GM21737 (cell line): ENCODE measurements at regions not wholly inside any gene's neighbourhood (a gene's known extent, or its start where the extent isn't known, plus 50 kb on each side); places are given as distances from the start of the nearest gene placed in this dataset.
"Not testable (repeated sequence)": the region's sequence is repeated elsewhere in the genome, so short reads cannot be mapped to it uniquely, and the experiment has no call there.

Source experiments
- ATAC-seq: cut with Tn5 transposase; IDR thresholded peaks from one replicate; pipeline ENCODE4 v1.9.1; 2021; ENCODE audit warnings: mild to moderate bottlenecking, moderate library complexity; ENCODE audit not compliant: unreplicated experiment

- not testable (repeated sequence) for ATAC-seq
These were observed 190.7 kb upstream of the VIPR2 start for GRCh38 chr7:159335181-159335926.

DNA sequence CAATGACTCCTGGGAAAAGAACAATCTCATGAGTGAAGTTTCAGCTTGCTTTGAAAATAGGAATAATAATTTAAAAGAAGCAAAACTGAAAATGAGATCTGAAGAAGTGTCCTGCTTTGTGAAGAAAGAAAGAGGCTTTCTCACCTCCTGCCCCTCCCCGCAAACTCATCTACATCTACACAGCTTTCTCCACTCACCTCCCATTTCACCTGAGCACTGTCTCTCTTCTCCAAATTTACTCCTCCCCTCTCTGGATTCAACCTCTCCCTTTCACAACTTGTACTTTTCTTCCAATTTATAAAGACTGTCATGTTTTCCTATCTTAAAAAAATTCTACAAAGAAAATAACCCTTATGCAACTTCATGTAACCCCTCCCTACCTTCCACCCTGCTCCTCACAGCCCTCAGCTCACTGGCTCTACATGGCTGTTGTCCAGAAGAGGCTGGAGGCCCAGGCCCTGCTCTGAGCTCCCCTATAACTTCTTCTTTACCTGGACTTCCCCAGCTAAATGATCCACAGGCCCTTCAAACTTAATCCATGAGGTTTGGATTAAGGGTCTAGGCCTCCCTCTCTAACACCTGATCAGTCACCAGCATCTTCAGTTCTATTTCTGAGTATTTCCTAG lies 188.3 kb upstream of the VIPR2 start:
- not testable (repeated sequence) for ATAC-seq

DNA sequence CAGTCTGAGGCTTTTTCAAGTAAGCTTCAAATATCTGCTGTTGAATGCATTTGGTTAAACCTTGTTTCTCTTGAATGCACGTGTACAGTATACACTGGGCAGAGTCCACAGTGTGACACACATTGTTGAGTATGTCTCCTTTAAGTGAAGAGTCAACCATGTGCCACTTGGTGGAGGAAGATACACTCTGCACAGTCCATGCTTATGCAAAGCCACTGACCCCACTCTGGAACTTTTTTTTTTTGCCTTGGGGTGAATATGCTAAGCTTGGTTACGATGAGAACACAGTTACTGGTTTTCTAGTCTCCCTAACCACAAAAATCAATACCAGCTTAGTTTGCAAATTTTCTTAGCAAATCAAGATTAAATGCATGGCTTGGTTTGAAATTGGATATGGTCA lies 186.8 kb upstream of the VIPR2 start:
- ATAC-seq, result no peak

GRCh38 chr7:159329818-159330378 lies 185.2 kb upstream of the VIPR2 start:
- ATAC-seq, result no peak

GRCh38 chr7:159328096-159328495 lies 183.4 kb upstream of the VIPR2 start:
- ATAC-seq, result no peak

GRCh38 chr7:159323359-159323758 lies 178.7 kb upstream of the VIPR2 start:
- ATAC-seq, result no peak

- ATAC-seq, result no peak
These were observed 176.6 kb upstream of the VIPR2 start for GRCh38 chr7:159321278-159321677.

- no peak for ATAC-seq
These were observed 174.2 kb upstream of the VIPR2 start for GRCh38 chr7:159318682-159319351.

DNA sequence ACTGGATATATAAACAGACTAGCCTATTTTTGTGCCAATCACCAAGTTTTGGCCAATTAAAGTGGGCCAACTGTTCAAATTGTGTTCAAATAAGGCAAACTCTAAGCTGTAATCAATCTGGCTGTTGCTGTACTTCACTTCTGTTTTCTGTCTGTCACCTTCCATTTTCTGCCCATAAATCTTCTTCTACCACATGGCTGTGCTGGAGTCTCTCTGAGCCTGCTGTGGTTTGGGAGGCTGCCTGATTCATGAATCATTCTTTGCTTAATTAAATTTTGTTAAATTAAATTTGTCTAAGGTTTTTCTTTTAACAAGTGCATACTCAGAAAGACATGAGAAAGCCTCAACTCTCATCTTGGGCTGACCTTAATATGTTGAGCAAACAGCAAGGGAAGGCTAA lies 172.6 kb upstream of the VIPR2 start:
- ATAC-seq, result no peak

GRCh38 chr7:159311172-159311494 lies 166.5 kb upstream of the VIPR2 start:
- no peak for ATAC-seq

DNA sequence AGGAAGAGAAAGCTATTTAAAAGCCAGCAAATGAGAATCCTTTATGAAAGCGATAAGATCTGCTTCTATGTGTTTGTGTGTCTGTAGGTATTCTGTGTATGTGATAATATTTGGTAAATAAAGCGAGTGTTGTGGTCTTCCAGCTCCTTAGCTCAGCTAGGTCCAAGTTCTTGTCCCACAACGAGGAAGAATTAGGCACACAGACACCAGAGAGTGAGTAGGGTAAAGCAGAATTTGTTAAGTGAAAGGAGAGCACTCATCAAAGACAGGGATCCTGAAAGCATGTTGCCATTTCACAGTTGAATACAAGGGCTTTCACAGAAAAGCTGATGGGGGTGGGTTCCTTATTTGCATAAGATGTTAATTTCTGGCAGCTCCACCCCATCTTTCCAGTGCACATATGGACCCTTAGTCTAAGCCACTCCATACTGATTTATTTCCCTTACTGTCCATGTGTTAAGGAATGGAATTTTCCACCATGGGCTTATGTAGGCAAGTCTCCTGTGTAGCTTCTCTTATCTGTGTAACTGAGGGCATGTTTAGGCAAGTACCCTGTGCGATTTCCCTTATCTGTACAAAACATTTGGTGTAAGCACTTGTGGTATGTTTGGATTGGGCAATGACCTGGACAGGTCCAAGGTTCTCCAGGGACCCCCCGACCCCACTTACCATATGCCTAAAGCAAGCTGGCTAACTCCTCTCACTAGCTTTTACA lies 165.9 kb upstream of the VIPR2 start:
- no peak for ATAC-seq

DNA sequence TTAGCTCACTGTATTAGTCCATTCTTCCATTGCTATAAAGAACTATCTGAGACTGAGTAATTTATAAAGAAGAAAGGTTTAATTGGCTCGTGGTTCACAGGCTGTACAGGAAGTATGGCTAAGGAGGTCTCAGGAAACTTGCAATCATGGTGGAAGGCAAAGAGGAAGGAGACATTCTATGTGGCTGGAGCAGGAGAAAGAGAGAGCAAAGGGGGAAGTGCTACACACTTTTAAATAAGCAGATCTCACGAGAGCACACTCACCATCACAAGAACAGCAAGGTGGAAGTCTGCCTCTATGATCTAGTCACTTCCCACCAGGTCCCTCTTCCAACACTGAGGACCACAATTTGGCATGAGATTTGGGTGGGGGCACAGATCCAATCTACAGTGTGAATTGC lies 164.5 kb upstream of the VIPR2 start:
- not testable (repeated sequence) for ATAC-seq

DNA sequence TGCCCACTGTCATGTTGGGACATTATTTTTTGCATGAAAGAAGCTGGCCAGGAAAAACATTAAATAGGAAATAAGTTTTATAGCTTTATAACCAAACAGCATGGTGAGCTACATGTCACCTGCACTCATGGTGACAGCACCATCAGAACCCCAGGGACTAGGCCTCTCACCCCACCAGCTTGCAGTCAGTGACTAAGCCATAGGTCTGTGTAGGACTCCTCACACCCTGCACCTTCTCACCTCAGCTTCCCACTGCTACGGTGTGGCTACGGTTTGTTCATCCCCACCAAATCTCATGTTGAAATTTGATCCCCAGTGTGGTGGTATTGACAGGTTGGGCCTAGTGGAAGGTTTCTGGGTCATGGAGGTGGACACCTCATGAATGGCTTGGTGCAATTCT lies 161.3 kb upstream of the VIPR2 start:
- ATAC-seq, result no peak

- ATAC-seq, result not testable (repeated sequence)
These were observed 160.5 kb upstream of the VIPR2 start for GRCh38 chr7:159305185-159305584.

- not testable (repeated sequence) for ATAC-seq
These were observed 158.8 kb upstream of the VIPR2 start for GRCh38 chr7:159303510-159303909.

GRCh38 chr7:159296093-159296681 lies 151.5 kb upstream of the VIPR2 start:
- ATAC-seq, result no peak

DNA sequence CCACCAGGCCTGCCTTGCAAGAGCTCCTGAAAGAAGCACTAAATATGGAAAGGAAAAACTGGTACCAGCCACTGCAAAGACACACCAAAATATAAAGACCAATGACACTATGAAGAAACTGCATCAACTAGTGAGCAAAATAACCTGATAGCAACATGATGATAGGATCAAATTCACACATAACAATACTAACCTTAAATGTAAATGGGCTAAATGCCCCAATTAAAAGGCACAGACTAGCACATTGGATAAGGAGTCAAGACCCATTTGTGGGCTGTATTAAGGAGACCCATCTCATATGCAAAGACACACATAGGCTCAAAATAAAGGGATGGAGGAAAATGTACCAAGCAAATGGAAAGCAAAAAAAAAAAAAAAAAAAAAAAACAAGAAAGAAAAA lies 141.8 kb upstream of the VIPR2 start:
- not testable (repeated sequence) for ATAC-seq

GRCh38 chr7:159281573-159281972 lies 136.9 kb upstream of the VIPR2 start:
- ATAC-seq, result no peak

GRCh38 chr7:159280008-159280407 lies 135.3 kb upstream of the VIPR2 start:
- no peak for ATAC-seq

DNA sequence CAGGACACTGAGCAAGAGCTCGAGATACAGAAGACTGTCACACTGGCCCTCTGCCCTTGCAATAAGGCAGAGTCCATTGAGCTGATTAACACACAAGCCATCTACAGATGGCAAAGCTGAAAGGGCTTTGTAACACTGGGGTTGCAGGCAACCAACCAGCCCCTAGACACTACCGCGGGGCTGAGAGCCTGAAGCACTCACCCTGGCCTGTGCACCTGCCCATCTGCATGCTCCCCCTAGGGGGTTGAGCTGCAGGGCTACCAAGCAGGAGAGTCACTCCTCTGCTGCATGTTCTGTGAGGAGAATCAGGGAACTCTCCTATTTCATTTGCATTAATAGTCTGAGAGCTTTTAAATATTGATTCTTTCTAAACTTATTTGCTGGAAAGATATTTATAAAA lies 128.1 kb upstream of the VIPR2 start:
- ATAC-seq, result no peak

DNA sequence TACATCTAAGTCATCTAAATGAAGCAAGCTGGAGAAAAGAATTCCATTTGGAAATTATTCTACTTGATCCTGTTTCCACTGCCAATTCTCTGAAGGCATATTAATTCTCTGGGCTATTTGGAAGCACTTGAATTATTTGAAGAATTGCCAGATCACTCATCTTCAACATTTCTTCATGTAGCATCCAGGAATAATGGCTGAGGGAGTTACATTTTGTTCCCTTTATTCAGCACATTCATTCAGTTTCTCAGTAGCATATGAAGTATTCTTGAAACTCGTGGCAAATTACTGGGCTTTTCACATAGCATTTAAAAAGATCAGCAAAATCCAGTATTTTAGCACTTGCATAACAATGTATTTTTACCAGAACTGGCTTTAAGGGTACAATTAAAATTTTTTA lies 127.1 kb upstream of the VIPR2 start:
- ATAC-seq, result no peak
